SU-DHL-6 (cell line): ENCODE measurements at regions not wholly inside any gene's neighbourhood (a gene's known extent, or its start where the extent isn't known, plus 50 kb on each side); places are given as distances from the start of the nearest gene placed in this dataset.

Experiments
- H2AFZ ChIP-seq: fragments of 200-600 bp; sonication (generic); 2 replicates; pipeline ENCODE4 v1.6.1; 2014; ENCODE audit warnings: low read depth, mild to moderate bottlenecking, moderate library complexity, mixed read lengths, antibody characterized with exemption, low read length; ENCODE audit not compliant: severe bottlenecking
- H3F3A ChIP-seq: fragments of 200-600 bp; shearing (Covaris generic); 2 replicates; pipeline ENCODE4 v1.6.0; 2016; ENCODE audit warnings: antibody characterized with exemption, mild to moderate bottlenecking; ENCODE audit not compliant: insufficient read depth
- H3K27ac ChIP-seq: fragments of 200-600 bp; sonication (generic); 2 replicates; pipeline ENCODE4 v1.5.1; 2016; ENCODE audit warnings: low read depth, mild to moderate bottlenecking, low read length, moderate library complexity, mixed read lengths
- H3K27me3 ChIP-seq: fragments of 200-600 bp; sonication (generic), shearing (Covaris generic); 2 replicates; pipeline ENCODE4 v1.6.0; 2014; ENCODE audit warnings: mild to moderate bottlenecking, low read length
- H3K36me3 ChIP-seq: fragments of 200-600 bp; sonication (generic); 2 replicates; pipeline ENCODE4 v1.6.1; 2014; ENCODE audit warnings: mild to moderate bottlenecking, low read length, mixed read lengths
- H3K4me2 ChIP-seq: fragments of 300-600, 200-600 bp; shearing (Covaris generic), sonication (generic); 2 replicates; pipeline ENCODE4 v1.6.0; 2014; ENCODE audit warnings: low read length, low read depth, mild to moderate bottlenecking; ENCODE audit not compliant: poor library complexity, severe bottlenecking
- H3K4me3 ChIP-seq: fragments of 200-600 bp; sonication (generic); 2 replicates; pipeline ENCODE4 v1.5.1; 2014; ENCODE audit warnings: antibody characterized with exemption, low read length, mild to moderate bottlenecking, mixed read lengths; ENCODE audit not compliant: insufficient read depth, poor library complexity, severe bottlenecking
- H3K79me2 ChIP-seq: fragments of 200-600 bp; sonication (generic); 2 replicates; pipeline ENCODE4 v1.6.1; 2014; ENCODE audit warnings: mild to moderate bottlenecking, low read length, moderate library complexity; ENCODE audit not compliant: insufficient read depth
- H3K9ac ChIP-seq: fragments of 200-600 bp; sonication (generic); 2 replicates; pipeline ENCODE4 v1.7.0; 2014; ENCODE audit warnings: mild to moderate bottlenecking, low read length
- H3K9me2 ChIP-seq: fragments of 200-600 bp; sonication (generic); replicated peaks from 2 replicates; pipeline ENCODE4 v1.6.1; 2014; ENCODE audit warnings: low read length; ENCODE audit not compliant: insufficient read depth
- H3K9me3 ChIP-seq: fragments of 200-600 bp; sonication (generic); 2 replicates; pipeline ENCODE4 v1.6.1; 2014; ENCODE audit warnings: low read length, mixed read lengths; ENCODE audit not compliant: insufficient read depth
- H4K20me1 ChIP-seq: fragments of 200-600 bp; sonication (generic); 2 replicates; pipeline ENCODE4 v1.6.1; 2014; ENCODE audit warnings: low read depth, mild to moderate bottlenecking, antibody characterized with exemption, low read length, moderate library complexity, mixed read lengths
- EZH2phosphoT487 ChIP-seq: fragments of 200-600 bp; sonication (generic), shearing (Covaris generic); conservative IDR thresholded peaks from 2 replicates; pipeline ENCODE4 v1.6.1; 2018; ENCODE audit warnings: mild to moderate bottlenecking, antibody characterized with exemption, low read length, moderate library complexity, mixed read lengths
- TF ChIP-seq, protein P1 (sequence below): fragments of 200-600 bp; sonication (generic); IDR thresholded peaks from one replicate; pipeline ENCODE4 v1.5.1; 2017; ENCODE audit warnings: antibody characterized with exemption, mild to moderate bottlenecking, low read length, moderate library complexity; ENCODE audit not compliant: insufficient read depth, poor library complexity, severe bottlenecking

DNA sequence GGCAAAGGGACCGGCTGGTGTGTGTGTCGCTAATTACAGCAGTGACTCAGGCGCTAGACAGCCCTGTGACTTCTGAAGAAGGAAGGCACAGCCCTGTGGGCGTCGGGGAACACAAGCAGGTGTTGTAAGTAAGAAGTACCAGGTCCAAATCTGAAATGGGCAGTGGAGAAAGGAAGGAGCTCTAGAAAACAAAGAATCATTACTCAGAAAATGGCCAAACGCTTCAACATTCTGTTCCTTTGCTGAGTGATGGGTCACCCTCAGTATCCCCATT lies 106.8 kb downstream of the PXDC1 start:
- H3F3A ChIP-seq: no peaks in the 10 kb centered on the region
- no peak overlapping the region for H3K4me3 ChIP-seq
- no peak overlapping the region for H3K27ac ChIP-seq
- H3K27me3 ChIP-seq: no peaks in the 10 kb centered on the region
- TF ChIP-seq, protein P1, sequence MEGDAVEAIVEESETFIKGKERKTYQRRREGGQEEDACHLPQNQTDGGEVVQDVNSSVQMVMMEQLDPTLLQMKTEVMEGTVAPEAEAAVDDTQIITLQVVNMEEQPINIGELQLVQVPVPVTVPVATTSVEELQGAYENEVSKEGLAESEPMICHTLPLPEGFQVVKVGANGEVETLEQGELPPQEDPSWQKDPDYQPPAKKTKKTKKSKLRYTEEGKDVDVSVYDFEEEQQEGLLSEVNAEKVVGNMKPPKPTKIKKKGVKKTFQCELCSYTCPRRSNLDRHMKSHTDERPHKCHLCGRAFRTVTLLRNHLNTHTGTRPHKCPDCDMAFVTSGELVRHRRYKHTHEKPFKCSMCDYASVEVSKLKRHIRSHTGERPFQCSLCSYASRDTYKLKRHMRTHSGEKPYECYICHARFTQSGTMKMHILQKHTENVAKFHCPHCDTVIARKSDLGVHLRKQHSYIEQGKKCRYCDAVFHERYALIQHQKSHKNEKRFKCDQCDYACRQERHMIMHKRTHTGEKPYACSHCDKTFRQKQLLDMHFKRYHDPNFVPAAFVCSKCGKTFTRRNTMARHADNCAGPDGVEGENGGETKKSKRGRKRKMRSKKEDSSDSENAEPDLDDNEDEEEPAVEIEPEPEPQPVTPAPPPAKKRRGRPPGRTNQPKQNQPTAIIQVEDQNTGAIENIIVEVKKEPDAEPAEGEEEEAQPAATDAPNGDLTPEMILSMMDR: no peak
- TF ChIP-seq EZH2phosphoT487: 0 out of 2 replicates have a peak, but pooled peaks have one; percentile 77
- H3K79me2 ChIP-seq: no peaks in the 10 kb centered on the region
- no peaks in the 10 kb centered on the region for H3K9me2 ChIP-seq
- no peak overlapping the region for H2AFZ ChIP-seq
- H3K36me3 ChIP-seq: no peaks in the 10 kb centered on the region
- H4K20me1 ChIP-seq: no peaks in the 10 kb centered on the region
- no peak overlapping the region for H3K4me2 ChIP-seq
- H3K9me3 ChIP-seq: no peaks in the 10 kb centered on the region
- no peak overlapping the region for H3K9ac ChIP-seq

DNA sequence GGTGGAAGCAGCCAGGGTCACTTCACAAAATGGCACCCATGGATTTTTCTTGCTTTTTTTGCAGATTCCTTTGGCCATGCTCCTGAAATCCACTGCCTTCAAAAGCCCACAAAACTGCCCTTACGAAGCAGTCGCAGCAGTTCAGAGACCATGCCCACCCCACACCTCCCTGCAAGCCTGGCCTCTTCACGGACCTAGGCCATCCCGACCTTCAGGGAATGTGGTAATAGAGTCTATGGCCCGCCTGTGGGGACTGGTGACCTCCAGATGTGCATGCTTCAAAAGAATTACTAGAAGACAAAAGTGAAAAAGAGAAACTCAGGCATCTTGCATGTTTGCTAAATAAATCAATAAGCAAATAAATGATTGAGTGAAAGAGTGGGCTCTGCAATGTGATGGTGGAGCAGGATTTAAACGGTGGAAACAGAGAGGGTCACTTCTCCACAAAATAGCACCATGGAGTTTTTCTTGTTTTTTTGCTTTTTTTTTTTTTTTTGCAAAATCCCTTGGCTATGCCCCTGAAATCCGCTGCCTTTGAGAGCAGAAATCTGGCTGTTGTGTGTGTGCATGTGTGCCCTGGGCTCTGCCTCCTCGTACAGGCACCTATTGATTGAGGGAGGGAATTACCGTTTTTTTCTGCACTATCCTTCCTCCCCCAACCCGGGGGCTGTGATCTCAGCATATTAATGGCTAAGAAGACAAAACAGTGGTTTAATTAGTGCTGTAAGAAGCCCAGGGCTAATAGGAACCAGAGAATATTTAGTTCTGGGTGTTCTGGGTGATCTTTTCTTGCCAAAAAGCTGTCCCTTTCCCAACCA lies 107.4 kb downstream of the PXDC1 start:
- Histone ChIP-seq H2AFZ (no peak overlapping the region), H4K20me1 (no peaks in the 10 kb centered on the region), H3K27ac (no peak overlapping the region), H3K27me3 (no peaks in the 10 kb centered on the region), H3K9me3 (no peaks in the 10 kb centered on the region), H3K9me2 (no peaks in the 10 kb centered on the region), H3F3A (no peaks in the 10 kb centered on the region), H3K4me2 (no peak overlapping the region), H3K79me2 (no peaks in the 10 kb centered on the region), H3K36me3 (no peaks in the 10 kb centered on the region), H3K4me3 (no peak overlapping the region), H3K9ac (no peak overlapping the region)
- TF ChIP-seq, protein P1: no peak
- TF ChIP-seq EZH2phosphoT487: no peak; the same call in 1 of the 2 replicates

DNA sequence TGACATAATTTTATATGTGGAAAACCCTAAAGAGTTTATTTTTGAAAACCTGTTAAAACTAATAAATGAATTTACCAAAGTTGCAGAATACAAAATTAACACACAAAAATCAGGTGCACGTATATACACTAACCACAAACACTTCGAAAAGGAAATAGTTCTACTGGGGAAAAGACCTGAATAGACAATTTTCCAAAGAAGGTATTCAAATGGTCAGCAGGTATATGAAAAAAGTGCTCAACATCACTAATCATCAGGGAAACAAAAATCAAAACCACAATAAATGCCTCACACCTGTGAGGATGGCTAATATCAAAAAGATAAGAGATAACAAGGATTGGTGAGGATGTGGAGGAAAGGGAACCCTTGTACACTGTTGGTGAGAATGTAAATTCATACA lies 110.6 kb downstream of the PXDC1 start:
- H3K4me2 ChIP-seq: no peak overlapping the region
- H3K4me3 ChIP-seq: no peak overlapping the region
- H2AFZ ChIP-seq: no peak overlapping the region
- H4K20me1 ChIP-seq: no peaks in the 10 kb centered on the region
- H3K79me2 ChIP-seq: no peaks in the 10 kb centered on the region
- no peaks in the 10 kb centered on the region for H3K9me2 ChIP-seq
- no peak for TF ChIP-seq EZH2phosphoT487
- TF ChIP-seq, protein P1: no peak
- H3K27me3 ChIP-seq: 0 out of 2 replicates have a peak, but pooled peaks cover 7% of the 10 kb centered on the region
- no peak overlapping the region for H3K27ac ChIP-seq
- no peaks in the 10 kb centered on the region for H3F3A ChIP-seq
- H3K9ac ChIP-seq: no peak overlapping the region
- no peaks in the 10 kb centered on the region for H3K9me3 ChIP-seq
- no peaks in the 10 kb centered on the region for H3K36me3 ChIP-seq
